B cell (primary cell): ENCODE measurements at regions not wholly inside any gene's neighbourhood (a gene's known extent, or its start where the extent isn't known, plus 50 kb on each side); places are given as distances from the start of the nearest gene placed in this dataset.

ENCODE experiments used
- ATAC-seq: fragments of 200-7000 bp; cut with Tn5 transposase; one replicate; pipeline ENCODE4 v1.10.0; 2021; ENCODE audit warnings: low read depth, mild to moderate bottlenecking, moderate number of reproducible peaks, moderate library complexity
- CTCF ChIA-PET: fragments of 350-600 bp; sonication (Branson Sonifier 250); formaldehyde crosslinking; loops from one replicate; lab custom pipeline; 2021; ENCODE audit warnings: antibody characterized with exemption, inconsistent platforms; lab: Charles Lee
- POLR2A ChIA-PET: fragments of 350-600 bp; sonication (Branson Sonifier 250); formaldehyde crosslinking; loops from one replicate; lab custom pipeline; 2021; ENCODE audit warnings: antibody characterized with exemption; lab: Charles Lee
- DNase-seq: peaks from one replicate; pipeline ENCODE4 v3.0.0; 2013
- H2AFZ ChIP-seq: 2 replicates; pipeline ENCODE4 v1.6.1; 2012; ENCODE audit warnings: mild to moderate bottlenecking, low read depth, low read length; ENCODE audit not compliant: insufficient read depth, poor library complexity, severe bottlenecking
- H3K27ac ChIP-seq, 2 donors: 1 replicate in 1 of 2; 2 replicates in 1 of 2; pipeline ENCODE4 v1.5.1; 2012 to 2013; ENCODE audit warnings: low read length in 2 of 2, mild to moderate bottlenecking in 2 of 2, moderate library complexity in 1 of 2
- H3K27me3 ChIP-seq, 4 experiments: fragments of 200-600 bp in 1 of 4; sonication (generic) in 1 of 4; replicated peaks in 1 of 4; 1 replicate in 2 of 4; 2 replicates in 2 of 4; pipeline versions ENCODE4 v1.6.1 to v1.7.0; 2013 to 2016; ENCODE audit warnings: low read length in 3 of 4, mild to moderate bottlenecking in 2 of 4, mixed read lengths in 1 of 4, moderate library complexity in 1 of 4; ENCODE audit not compliant: insufficient read depth in 4 of 4, control insufficient read depth in 3 of 4; ENCODE audit errors: control extremely low read depth in 1 of 4
- H3K36me3 ChIP-seq, 2 experiments: replicated peaks in 1 of 2; 1 replicate in 1 of 2; 2 replicates in 1 of 2; pipeline versions ENCODE4 v1.6.1 to v1.7.1; 2013; ENCODE audit warnings: low read length in 1 of 2; ENCODE audit not compliant: insufficient read depth in 2 of 2, control insufficient read depth in 1 of 2; ENCODE audit errors: control extremely low read depth in 1 of 2, extremely low read depth in 1 of 2
- H3K4me1 ChIP-seq, 2 donors: fragments of 200-600 bp in 1 of 2; sonication (generic) in 1 of 2; 1 replicate in 1 of 2; 2 replicates in 1 of 2; pipeline versions ENCODE4 v1.5.1 to v1.6.1; 2013 to 2017; ENCODE audit warnings: low read length in 2 of 2; ENCODE audit not compliant: control insufficient read depth in 2 of 2, insufficient read depth in 2 of 2
- H3K4me2 ChIP-seq: replicated peaks from 2 replicates; pipeline ENCODE3; 2012; ENCODE audit warnings: mild to moderate bottlenecking, low read depth, low read length; ENCODE audit not compliant: poor library complexity, severe bottlenecking
- H3K4me3 ChIP-seq, 5 experiments: fragments of 200-600 bp in 1 of 5; sonication (generic) in 1 of 5; 1 replicate in 3 of 5; 2 replicates in 2 of 5; pipeline versions ENCODE4 v1.5.1 to v1.7.0; 2011 to 2016; ENCODE audit warnings: low read length in 4 of 5, mild to moderate bottlenecking in 4 of 5, low read depth in 2 of 5, control low read depth in 1 of 5, moderate library complexity in 1 of 5; ENCODE audit not compliant: insufficient read depth in 1 of 5; ENCODE audit errors: control extremely low read depth in 1 of 5, extremely low read depth in 1 of 5
- H3K79me2 ChIP-seq: fragments of 200-600 bp; sonication (generic); one replicate; pipeline ENCODE4 v1.6.0; 2016; ENCODE audit warnings: low read length; ENCODE audit not compliant: control insufficient read depth, insufficient read depth
- H3K9ac ChIP-seq: fragments of 200-600 bp; sonication (generic); 2 replicates; pipeline ENCODE4 v1.6.1; 2017; ENCODE audit warnings: mild to moderate bottlenecking, low read length, moderate library complexity
- H3K9me3 ChIP-seq, 3 donors: one replicate each; pipeline versions ENCODE4 v1.6.1 to v1.7.1; 2013; ENCODE audit warnings: low read length in 2 of 3; ENCODE audit not compliant: control insufficient read depth in 2 of 3, insufficient read depth in 1 of 3; ENCODE audit errors: control extremely low read depth in 1 of 3
- H4K20me1 ChIP-seq: 2 replicates; pipeline ENCODE4 v1.6.0; 2012; ENCODE audit warnings: mild to moderate bottlenecking, low read length; ENCODE audit not compliant: insufficient read depth, control insufficient read depth, poor library complexity, severe bottlenecking
- H3K27ac Mint-ChIP-seq: one replicate; pipeline ENCODE4 v1.8.0; 2021; ENCODE audit warnings: mixed read lengths
- H3K27me3 Mint-ChIP-seq: one replicate; pipeline ENCODE4 v1.8.0; 2021; ENCODE audit warnings: mixed read lengths
- H3K4me1 Mint-ChIP-seq: one replicate; pipeline ENCODE4 v1.8.0; 2021; ENCODE audit warnings: mixed read lengths
- H3K4me3 Mint-ChIP-seq: one replicate; pipeline ENCODE4 v1.8.0; 2021; ENCODE audit warnings: mixed read lengths
- H3K9me3 Mint-ChIP-seq: one replicate; pipeline ENCODE4 v1.8.0; 2022; ENCODE audit warnings: mixed read lengths; ENCODE audit not compliant: insufficient read depth
- EZH2 ChIP-seq: IDR thresholded peaks from 2 replicates; pipeline ENCODE4 v1.6.1; 2012; ENCODE audit warnings: borderline replicate concordance, low read depth, mild to moderate bottlenecking, moderate library complexity, low read length; ENCODE audit not compliant: insufficient read depth, poor library complexity, severe bottlenecking
- WGBS: methylation state at CpG from one replicate; pipeline ENCODE4 v1.1.5; 2013; ENCODE audit warnings: missing lambda C conversion rate; ENCODE audit not compliant: insufficient coverage; 5-methylcytosine and 5-hydroxymethylcytosine counted together
- intact Hi-C: fragments of 100-400 bp; cut with micrococcal nuclease; formaldehyde crosslinking; loops from one replicate; pipeline ENCODE4 v1.10.0; 2022
- TF ChIP-seq, protein P1 (sequence below): fragments of 200-600 bp; IDR thresholded peaks from one replicate; pipeline ENCODE4 v1.8.0; 2022; ENCODE audit warnings: antibody characterized with exemption, mild to moderate bottlenecking

DNA sequence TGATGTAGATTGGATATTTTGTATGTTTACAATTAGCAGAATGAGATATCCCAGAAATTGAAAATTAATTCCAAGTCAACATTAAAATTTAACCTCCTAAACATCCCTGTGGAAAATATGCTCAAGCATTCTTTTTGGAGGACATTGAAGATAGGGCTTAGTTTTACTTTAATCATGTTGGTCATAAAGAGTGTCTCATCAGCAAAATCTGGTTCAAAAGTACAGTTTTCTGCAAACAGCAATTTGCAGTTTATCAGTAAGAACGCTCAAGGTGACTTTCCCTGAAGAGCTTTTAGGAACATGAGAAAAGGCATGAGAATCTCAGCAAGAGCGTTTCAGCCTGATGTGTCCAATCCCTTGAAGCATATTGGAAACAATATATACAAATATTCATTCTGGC lies 889.8 kb downstream of the CENPC start:
- no peaks in the 10 kb centered on the region for H3K79me2 ChIP-seq
- Mint-ChIP-seq H3K27me3 (no peaks in the 10 kb centered on the region), H3K4me3 (no peak overlapping the region), H3K4me1 (no peaks in the 10 kb centered on the region), H3K9me3 (no peaks in the 10 kb centered on the region), H3K27ac (no peak overlapping the region)
- no peak overlapping the region for H3K27ac ChIP-seq
- TF ChIP-seq, protein P1, sequence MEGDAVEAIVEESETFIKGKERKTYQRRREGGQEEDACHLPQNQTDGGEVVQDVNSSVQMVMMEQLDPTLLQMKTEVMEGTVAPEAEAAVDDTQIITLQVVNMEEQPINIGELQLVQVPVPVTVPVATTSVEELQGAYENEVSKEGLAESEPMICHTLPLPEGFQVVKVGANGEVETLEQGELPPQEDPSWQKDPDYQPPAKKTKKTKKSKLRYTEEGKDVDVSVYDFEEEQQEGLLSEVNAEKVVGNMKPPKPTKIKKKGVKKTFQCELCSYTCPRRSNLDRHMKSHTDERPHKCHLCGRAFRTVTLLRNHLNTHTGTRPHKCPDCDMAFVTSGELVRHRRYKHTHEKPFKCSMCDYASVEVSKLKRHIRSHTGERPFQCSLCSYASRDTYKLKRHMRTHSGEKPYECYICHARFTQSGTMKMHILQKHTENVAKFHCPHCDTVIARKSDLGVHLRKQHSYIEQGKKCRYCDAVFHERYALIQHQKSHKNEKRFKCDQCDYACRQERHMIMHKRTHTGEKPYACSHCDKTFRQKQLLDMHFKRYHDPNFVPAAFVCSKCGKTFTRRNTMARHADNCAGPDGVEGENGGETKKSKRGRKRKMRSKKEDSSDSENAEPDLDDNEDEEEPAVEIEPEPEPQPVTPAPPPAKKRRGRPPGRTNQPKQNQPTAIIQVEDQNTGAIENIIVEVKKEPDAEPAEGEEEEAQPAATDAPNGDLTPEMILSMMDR: no peak
- TF ChIP-seq EZH2: no peak
- H3K4me3 ChIP-seq: no peak overlapping the region
- ATAC-seq (no peak), DNase-seq (no peak)
- no peaks in the 10 kb centered on the region for H3K9me3 ChIP-seq
- H3K4me2 ChIP-seq: no peak overlapping the region
- H3K36me3 ChIP-seq: no peaks in the 10 kb centered on the region
- CTCF ChIA-PET: interaction anchor here (0.6 kb wide), 1 partner anchor 81 kb away, joined by 7 read pairs; no protein-coding TSS in a partner anchor
- POLR2A ChIA-PET: no interaction called here
- H3K4me1 ChIP-seq: no peaks in the 10 kb centered on the region
- intact Hi-C loops: no loop called here
- no peak overlapping the region for H2AFZ ChIP-seq
- no peaks in the 10 kb centered on the region for H4K20me1 ChIP-seq
- H3K9ac ChIP-seq: no peak overlapping the region
- H3K27me3 ChIP-seq: no peaks in the 10 kb centered on the region
- WGBS: 80% methylated on average over 1 of the region's 2 CpGs

DNA sequence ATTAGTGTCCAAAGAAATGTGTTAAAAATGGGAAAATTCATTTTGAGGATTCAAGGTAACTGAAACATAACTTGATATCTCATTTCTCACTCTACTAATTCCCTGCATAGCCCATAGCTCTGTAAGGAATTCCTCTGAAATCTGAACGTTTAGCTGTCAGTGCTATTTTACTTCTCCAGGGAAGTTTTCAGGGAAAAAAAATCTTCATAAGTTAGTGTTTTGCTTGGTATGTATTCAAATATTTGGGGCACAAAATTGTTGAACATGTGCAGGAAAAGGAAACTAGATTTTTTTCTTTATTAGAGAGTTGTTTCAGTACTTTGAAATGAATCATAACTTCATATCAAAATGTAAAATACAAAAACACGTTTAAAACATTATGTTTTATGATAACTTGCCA lies 891.4 kb downstream of the CENPC start:
- TF ChIP-seq EZH2: no peak
- TF ChIP-seq, protein P1: no peak
- Histone ChIP-seq H3K4me1 (no peaks in the 10 kb centered on the region), H3K9me3 (no peaks in the 10 kb centered on the region), H3K27me3 (no peaks in the 10 kb centered on the region), H3K4me3 (no peak overlapping the region), H3K4me2 (no peak overlapping the region), H3K27ac (no peak overlapping the region), H4K20me1 (no peaks in the 10 kb centered on the region), H3K9ac (no peak overlapping the region), H3K36me3 (no peaks in the 10 kb centered on the region), H2AFZ (no peak overlapping the region), H3K79me2 (no peaks in the 10 kb centered on the region)
- no peaks in the 10 kb centered on the region for H3K9me3 Mint-ChIP-seq
- H3K4me3 Mint-ChIP-seq: no peak overlapping the region
- H3K27me3 Mint-ChIP-seq: no peaks in the 10 kb centered on the region
- no CpG with 5 or more reads among the region's 2 CpGs for WGBS
- intact Hi-C loops: no loop called here
- ChIA-PET CTCF (no interaction called here), POLR2A (no interaction called here)
- H3K27ac Mint-ChIP-seq: no peak overlapping the region
- no peak for DNase-seq
- no peaks in the 10 kb centered on the region for H3K4me1 Mint-ChIP-seq
- ATAC-seq: no peak
